GM19455 (cell line): ENCODE measurements at regions not wholly inside any gene's neighbourhood (a gene's known extent, or its start where the extent isn't known, plus 50 kb on each side); places are given as distances from the start of the nearest gene placed in this dataset.
A peak's percentile ranks its signal among the peaks of the same experiment; 100 is the strongest.
"Not testable (repeated sequence)": the region's sequence is repeated elsewhere in the genome, so short reads cannot be mapped to it uniquely, and the experiment has no call there.

Source experiments
- ATAC-seq: cut with Tn5 transposase; IDR thresholded peaks from one replicate; pipeline ENCODE4 v1.9.1; 2021; ENCODE audit not compliant: unreplicated experiment

- no peak for ATAC-seq
These were observed 428.8 kb upstream of the ONECUT1 start for GRCh38 chr15:53218666-53219580.

GRCh38 chr15:53216036-53216435 is 425.9 kb upstream of the ONECUT1 start:
- ATAC-seq: no peak

GRCh38 chr15:53213336-53213735 is 423.2 kb upstream of the ONECUT1 start:
- no peak for ATAC-seq

- no peak for ATAC-seq
These were observed 422.6 kb upstream of the ONECUT1 start for GRCh38 chr15:53212785-53213184.

- ATAC-seq: no peak
These were observed 420.5 kb upstream of the ONECUT1 start for GRCh38 chr15:53210653-53211052.

GRCh38 chr15:53209396-53210042 is 419.4 kb upstream of the ONECUT1 start:
- ATAC-seq: no peak

- no peak for ATAC-seq
These were observed 418.6 kb upstream of the ONECUT1 start for GRCh38 chr15:53208751-53209150.

- ATAC-seq: no peak
These were observed 413.3 kb upstream of the ONECUT1 start for GRCh38 chr15:53203454-53203853.

- no peak for ATAC-seq
These were observed 412.7 kb upstream of the ONECUT1 start for GRCh38 chr15:53202876-53203275.

GRCh38 chr15:53197426-53197839 is 407.3 kb upstream of the ONECUT1 start:
- peak; percentile 85 for ATAC-seq

GRCh38 chr15:53196788-53197187 is 406.7 kb upstream of the ONECUT1 start:
- no peak for ATAC-seq

GRCh38 chr15:53196242-53196641 is 406.1 kb upstream of the ONECUT1 start:
- no peak for ATAC-seq

GRCh38 chr15:53193149-53193548 is 403.0 kb upstream of the ONECUT1 start:
- ATAC-seq: no peak

- ATAC-seq: no peak
These were observed 399.7 kb upstream of the ONECUT1 start for GRCh38 chr15:53189860-53190259.

GRCh38 chr15:53183449-53183848 is 393.3 kb upstream of the ONECUT1 start:
- ATAC-seq: not testable (repeated sequence)

- ATAC-seq: no peak
These were observed 381.4 kb upstream of the ONECUT1 start for GRCh38 chr15:53171571-53171970.

GRCh38 chr15:53166684-53167201 is 376.6 kb upstream of the ONECUT1 start:
- ATAC-seq: no peak

GRCh38 chr15:53165988-53166683 is 376.0 kb upstream of the ONECUT1 start:
- ATAC-seq: no peak

- no peak for ATAC-seq
These were observed 370.1 kb upstream of the ONECUT1 start for GRCh38 chr15:53160092-53160704.

GRCh38 chr15:53159458-53159857 is 369.3 kb upstream of the ONECUT1 start:
- ATAC-seq: no peak

- no peak for ATAC-seq
These were observed 368.9 kb upstream of the ONECUT1 start for GRCh38 chr15:53158995-53159394.
